NT2/D1 (cell line): ENCODE measurements at regions not wholly inside any gene's neighbourhood (a gene's known extent, or its start where the extent isn't known, plus 50 kb on each side); places are given as distances from the start of the nearest gene placed in this dataset.

Source experiments
- SUZ12 ChIP-seq: IDR thresholded peaks from 2 replicates; pipeline ENCODE4 v1.6.1; 2011; ENCODE audit not compliant: insufficient read length, insufficient read depth; ENCODE audit errors: extremely low read depth
- YY1 ChIP-seq: IDR thresholded peaks from 2 replicates; pipeline ENCODE4 v1.6.1; 2011; ENCODE audit not compliant: insufficient read length, insufficient read depth
- ZNF274 ChIP-seq: IDR thresholded peaks from 2 replicates; pipeline ENCODE4 v1.6.1; 2011; ENCODE audit warnings: mild to moderate bottlenecking, low read depth, low read length

DNA sequence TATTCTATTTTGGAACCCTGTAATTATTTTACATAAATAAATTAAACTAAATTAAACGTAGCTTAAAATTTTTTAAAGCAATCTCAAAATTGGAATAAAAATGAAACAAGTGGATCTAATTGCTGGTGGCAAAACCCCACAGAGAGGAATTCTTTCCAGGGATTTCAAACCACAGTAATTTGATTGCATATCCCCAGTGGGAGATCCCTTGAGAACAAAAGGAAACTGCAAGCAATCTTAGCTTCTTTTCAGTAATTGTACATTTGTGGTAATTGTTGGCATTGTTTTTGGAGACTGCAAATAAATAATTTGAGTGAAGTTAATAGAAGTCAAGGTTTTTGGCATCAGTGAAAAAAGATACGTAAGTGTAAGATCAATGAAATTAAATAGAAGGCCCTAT, 58.7 kb upstream of the MYCN start:
- TF ChIP-seq ZNF274 (no peak), SUZ12 (no peak), YY1 (no peak)
